Fibroblast of mammary gland (primary cell): ENCODE measurements at regions not wholly inside any gene's neighbourhood (a gene's known extent, or its start where the extent isn't known, plus 50 kb on each side); places are given as distances from the start of the nearest gene placed in this dataset.

Experiments
- DNase-seq: peaks from one replicate; pipeline ENCODE4 v3.0.0-alpha.2; 2010; ENCODE audit warnings: low read depth
- H3K4me3 ChIP-seq: 2 replicates; pipeline ENCODE4 v1.5.1; 2011; ENCODE audit warnings: low read depth, mild to moderate bottlenecking, low read length, moderate library complexity; ENCODE audit not compliant: control insufficient read depth
- CTCF ChIP-seq: conservative IDR thresholded peaks from 2 replicates; pipeline ENCODE4 v1.5.1; 2011; ENCODE audit warnings: low read depth, low read length, inconsistent platforms; ENCODE audit not compliant: control insufficient read depth, insufficient read depth

GRCh38 chr3:55305696-55306485 is 181.2 kb downstream of the WNT5A start:
- H3K4me3 ChIP-seq = no peak overlapping the region
- DNase-seq = peak; percentile 43
- no peak for TF ChIP-seq CTCF

- DNase-seq = no peak
- H3K4me3 ChIP-seq = no peak overlapping the region
- TF ChIP-seq CTCF = no peak
Measured at GRCh38 chr3:55300701-55301100, 186.4 kb downstream of the WNT5A start.

- TF ChIP-seq CTCF = no peak
- no peak overlapping the region for H3K4me3 ChIP-seq
- no peak for DNase-seq
Measured at GRCh38 chr3:55297706-55298105, 189.4 kb downstream of the WNT5A start.

- no peak for DNase-seq
- TF ChIP-seq CTCF = no peak
- H3K4me3 ChIP-seq = no peak overlapping the region
Measured at GRCh38 chr3:55297245-55297644, 189.9 kb downstream of the WNT5A start.

- TF ChIP-seq CTCF = no peak
- peak; percentile 76 for DNase-seq
- no peak overlapping the region for H3K4me3 ChIP-seq
Measured at GRCh38 chr3:55296791-55297190, 190.3 kb downstream of the WNT5A start.

- peak; percentile 87 for DNase-seq
- TF ChIP-seq CTCF = no peak
- no peak overlapping the region for H3K4me3 ChIP-seq
Measured at GRCh38 chr3:55296030-55296429, 191.1 kb downstream of the WNT5A start.
